Gastroesophageal sphincter (tissue), 3 donors: ENCODE measurements at regions not wholly inside any gene's neighbourhood (a gene's known extent, or its start where the extent isn't known, plus 50 kb on each side); places are given as distances from the start of the nearest gene placed in this dataset.

Source experiments
- EP300 ChIP-seq: sonication (generic); formaldehyde crosslinking; IDR thresholded peaks from one replicate; pipeline ENCODE4 v1.6.1; 2017; ENCODE audit warnings: antibody characterized with exemption, mild to moderate bottlenecking
- POLR2AphosphoS5 ChIP-seq: sonication (generic); formaldehyde crosslinking; IDR thresholded peaks from one replicate; pipeline ENCODE4 v1.6.1; 2017; ENCODE audit warnings: antibody characterized with exemption
- TF ChIP-seq, protein P1 (sequence below), 4 experiments: fragments of 200-600 bp in 2 of 4; fragments of 450-650 bp in 2 of 4; sonication (generic) in 1 of 4; IDR thresholded peaks; one replicate each; pipeline ENCODE4 v1.5.1; 2017 to 2019; ENCODE audit warnings: antibody characterized with exemption in 4 of 4, mild to moderate bottlenecking in 2 of 4, moderate library complexity in 2 of 4

DNA sequence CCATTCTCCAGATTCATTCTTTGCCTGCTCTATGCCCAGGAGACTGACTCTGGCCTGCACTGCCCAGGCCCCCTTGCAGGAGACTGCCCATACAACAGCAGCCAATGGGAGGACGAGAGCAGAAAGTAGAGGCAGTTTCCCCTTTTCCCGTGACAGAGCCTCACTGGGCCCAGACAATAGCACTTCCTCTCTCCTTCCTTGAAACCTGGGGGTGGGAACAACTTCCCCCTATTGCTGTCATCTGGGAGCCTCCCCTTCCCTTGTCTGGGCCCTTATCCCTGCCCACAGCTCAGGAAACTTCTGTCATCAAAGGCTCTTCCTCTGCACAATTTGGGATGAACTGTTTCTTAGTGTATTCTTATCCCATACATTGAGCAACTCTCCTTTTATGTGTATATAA is 60.8 kb upstream of the KCNJ15 start:
- TF ChIP-seq, protein P1, sequence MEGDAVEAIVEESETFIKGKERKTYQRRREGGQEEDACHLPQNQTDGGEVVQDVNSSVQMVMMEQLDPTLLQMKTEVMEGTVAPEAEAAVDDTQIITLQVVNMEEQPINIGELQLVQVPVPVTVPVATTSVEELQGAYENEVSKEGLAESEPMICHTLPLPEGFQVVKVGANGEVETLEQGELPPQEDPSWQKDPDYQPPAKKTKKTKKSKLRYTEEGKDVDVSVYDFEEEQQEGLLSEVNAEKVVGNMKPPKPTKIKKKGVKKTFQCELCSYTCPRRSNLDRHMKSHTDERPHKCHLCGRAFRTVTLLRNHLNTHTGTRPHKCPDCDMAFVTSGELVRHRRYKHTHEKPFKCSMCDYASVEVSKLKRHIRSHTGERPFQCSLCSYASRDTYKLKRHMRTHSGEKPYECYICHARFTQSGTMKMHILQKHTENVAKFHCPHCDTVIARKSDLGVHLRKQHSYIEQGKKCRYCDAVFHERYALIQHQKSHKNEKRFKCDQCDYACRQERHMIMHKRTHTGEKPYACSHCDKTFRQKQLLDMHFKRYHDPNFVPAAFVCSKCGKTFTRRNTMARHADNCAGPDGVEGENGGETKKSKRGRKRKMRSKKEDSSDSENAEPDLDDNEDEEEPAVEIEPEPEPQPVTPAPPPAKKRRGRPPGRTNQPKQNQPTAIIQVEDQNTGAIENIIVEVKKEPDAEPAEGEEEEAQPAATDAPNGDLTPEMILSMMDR (IDR thresholded peaks at IDR 0.05) = no peak
- TF ChIP-seq POLR2AphosphoS5 = no peak
- no peak for TF ChIP-seq EP300
